ENCODE measurements at regions not wholly inside any gene's neighbourhood (a gene's known extent, or its start where the extent isn't known, plus 50 kb on each side); places are given as distances from the start of the nearest gene placed in this dataset.

DNA sequence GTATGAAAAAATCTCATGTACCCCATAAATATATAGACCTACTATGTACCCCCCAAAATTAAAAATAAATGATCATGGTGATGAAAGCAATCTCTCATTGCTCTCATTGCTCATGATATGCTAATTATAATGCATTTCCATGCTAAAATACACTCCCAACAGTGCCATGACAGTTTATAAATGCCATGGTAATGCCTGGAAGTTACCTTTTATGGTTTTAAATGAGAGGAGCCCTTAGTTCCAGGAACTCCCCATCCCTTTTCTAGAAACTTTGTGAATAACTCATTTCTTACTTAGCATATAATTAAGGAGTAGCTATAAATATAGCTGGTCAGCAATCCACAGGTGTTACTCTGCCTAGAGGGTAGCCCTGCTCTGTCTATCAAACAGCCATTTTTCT is 166.1 kb upstream of the RGS18 start:
- Histone ChIP-seq H3K56ac (ENCODE audit: extremely low read depth, insufficient read depth, low read length) (no peak overlapping the region), H3K23ac (ENCODE audit: low read depth, low read length) (no peak overlapping the region), H3K4me3 (ENCODE audit: insufficient read depth, low read depth, low read length) (no peak overlapping the region), H3K9ac (ENCODE audit: low read depth, low read length) (no peak overlapping the region), H2BK5ac (ENCODE audit: low read depth, low read length, poor library complexity, severe bottlenecking) (no peak overlapping the region), H3K4me2 (ENCODE audit: low read depth, low read length) (no peak overlapping the region), H2AK5ac (ENCODE audit: low read depth, low read length) (no peak overlapping the region), H4K5ac (ENCODE audit: low read depth, low read length) (peak overlapping the region; percentile 35; the same call in 1 of the 2 replicates), H4K8ac (ENCODE audit: low read depth in 2 of 2, low read length in 2 of 2) (no peak overlapping the region), H3K27me3 (ENCODE audit: control insufficient read depth, insufficient read depth, low read length) (no peaks in the 10 kb centered on the region), H2BK120ac (ENCODE audit: low read depth, low read length) (no peak overlapping the region), H2AK9ac (replicated peaks; ENCODE audit: low read depth, low read length, poor library complexity) (no peak overlapping the region), H3K9me3 (ENCODE audit: control insufficient read depth, insufficient read depth, low read length) (no peaks in the 10 kb centered on the region), H3K18ac (ENCODE audit: low read depth, low read length) (no peak overlapping the region), H3K4me1 (ENCODE audit: control insufficient read depth, insufficient read depth, low read length) (no peaks in the 10 kb centered on the region; the same call in 1 of the 2 replicates), H4K91ac (ENCODE audit: insufficient read depth, low read depth, low read length) (no peak overlapping the region), H2BK20ac (ENCODE audit: low read depth, low read length) (no peak overlapping the region), H3K4ac (ENCODE audit: low read depth, low read length) (no peak overlapping the region), H4K20me1 (ENCODE audit: insufficient read depth, low read length) (no peaks in the 10 kb centered on the region), H3K27ac (ENCODE audit: insufficient read depth, low read length) (no peak overlapping the region), H3K14ac (replicated peaks; ENCODE audit: low read depth, low read length) (no peak overlapping the region), H3K36me3 (ENCODE audit: control insufficient read depth, insufficient read depth, low read length) (no peaks in the 10 kb centered on the region), H2BK15ac (ENCODE audit: low read depth, low read length) (no peak overlapping the region), H3K9me1 (ENCODE audit: insufficient read depth, low read length) (no peaks in the 10 kb centered on the region), H2AFZ (replicated peaks; ENCODE audit: low read length, poor library complexity) (no peak overlapping the region), H3K79me1 (ENCODE audit: low read depth in 1 of 2, low read length in 2 of 2) (no peaks in the 10 kb centered on the region)
- intact Hi-C loops (cut with micrococcal nuclease) = no loop called here
- in situ Hi-C loops (cut with MboI; ENCODE audit: low sequenced_read_pairs) = loop anchor here (5.0 to 10.0 kb wide), 2 partner anchors 320 to 453 kb away; no protein-coding TSS in a partner anchor
- no peak for TF ChIP-seq RCOR1 (IDR thresholded peaks at IDR 0.05; ENCODE audit: insufficient replicate concordance, low read length)
- TF ChIP-seq FOS (IDR thresholded peaks at IDR 0.05; ENCODE audit: low read depth, low read length) = no peak
- TF ChIP-seq MAZ (IDR thresholded peaks at IDR 0.05; ENCODE audit: borderline replicate concordance, low read depth, low read length) = no peak
- TF ChIP-seq CEBPB (IDR thresholded peaks at IDR 0.05; ENCODE audit: low read depth, low read length) = no peak
- no peak for TF ChIP-seq CHD1 (IDR thresholded peaks at IDR 0.05; ENCODE audit: low read depth, low read length)
- no TSS peak for BruUV-seq (replicated peaks)
- ATAC-seq (ENCODE audit: low read depth) (no peak), DNase-seq (no peak)
- dilution Hi-C loops (cut with HindIII; ENCODE audit: low sequenced_read_pairs, unreplicated experiment) = no loop called here
- CTCF ChIA-PET = no interaction called here
- POLR2A ChIA-PET (ENCODE audit: unreplicated experiment) = no interaction called here

Data from IMR-90 (cell line).